ENCODE measurements at regions not wholly inside any gene's neighbourhood (a gene's known extent, or its start where the extent isn't known, plus 50 kb on each side); places are given as distances from the start of the nearest gene placed in this dataset.

DNA sequence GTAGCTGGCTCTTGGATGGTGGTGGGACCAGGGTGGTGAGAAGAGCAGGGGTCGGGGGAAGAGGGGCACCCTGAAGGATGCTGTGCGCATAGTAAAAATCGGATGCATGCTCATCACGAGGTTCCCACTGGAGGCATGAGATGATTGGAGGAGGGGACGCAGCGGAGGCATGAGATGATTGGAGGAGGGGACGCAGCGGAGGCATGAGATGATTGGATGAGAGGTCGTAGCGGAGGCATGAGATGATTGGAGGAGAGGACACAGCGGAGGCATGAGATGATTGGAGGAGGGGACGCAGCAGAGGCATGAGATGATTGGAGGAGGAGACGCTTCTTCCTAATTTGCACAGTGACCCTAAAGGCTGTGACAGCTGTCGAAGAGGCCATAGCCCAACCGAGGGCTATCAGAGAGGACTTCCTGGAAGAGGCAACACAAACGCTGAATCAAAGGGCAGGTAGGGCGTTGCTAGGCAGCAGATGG is 106.7 kb downstream of the ADRA2C start:
- FAIRE-seq (no peak), ATAC-seq (no peak; the same call in 2 of the 3 replicates), DNase-seq (ENCODE audit: extremely low read depth in 1 of 4, low spot score in 3 of 4) (no peak)
- intact Hi-C loops (cut with micrococcal nuclease) (no loop called here), in situ Hi-C loops (cut with MboI) (no loop called here)
- no peak overlapping the region for H2AFZ ChIP-seq (ENCODE audit: low read depth, low read length)
- TF ChIP-seq GTF2F1 (IDR thresholded peaks at IDR 0.05; ENCODE audit: low read depth, low read length) = no peak
- TF ChIP-seq NRF1 (conservative IDR thresholded peaks at IDR 0.05 in 1 of 2, IDR thresholded peaks at IDR 0.05 in 1 of 2) = no peak
- TF ChIP-seq, protein P1, sequence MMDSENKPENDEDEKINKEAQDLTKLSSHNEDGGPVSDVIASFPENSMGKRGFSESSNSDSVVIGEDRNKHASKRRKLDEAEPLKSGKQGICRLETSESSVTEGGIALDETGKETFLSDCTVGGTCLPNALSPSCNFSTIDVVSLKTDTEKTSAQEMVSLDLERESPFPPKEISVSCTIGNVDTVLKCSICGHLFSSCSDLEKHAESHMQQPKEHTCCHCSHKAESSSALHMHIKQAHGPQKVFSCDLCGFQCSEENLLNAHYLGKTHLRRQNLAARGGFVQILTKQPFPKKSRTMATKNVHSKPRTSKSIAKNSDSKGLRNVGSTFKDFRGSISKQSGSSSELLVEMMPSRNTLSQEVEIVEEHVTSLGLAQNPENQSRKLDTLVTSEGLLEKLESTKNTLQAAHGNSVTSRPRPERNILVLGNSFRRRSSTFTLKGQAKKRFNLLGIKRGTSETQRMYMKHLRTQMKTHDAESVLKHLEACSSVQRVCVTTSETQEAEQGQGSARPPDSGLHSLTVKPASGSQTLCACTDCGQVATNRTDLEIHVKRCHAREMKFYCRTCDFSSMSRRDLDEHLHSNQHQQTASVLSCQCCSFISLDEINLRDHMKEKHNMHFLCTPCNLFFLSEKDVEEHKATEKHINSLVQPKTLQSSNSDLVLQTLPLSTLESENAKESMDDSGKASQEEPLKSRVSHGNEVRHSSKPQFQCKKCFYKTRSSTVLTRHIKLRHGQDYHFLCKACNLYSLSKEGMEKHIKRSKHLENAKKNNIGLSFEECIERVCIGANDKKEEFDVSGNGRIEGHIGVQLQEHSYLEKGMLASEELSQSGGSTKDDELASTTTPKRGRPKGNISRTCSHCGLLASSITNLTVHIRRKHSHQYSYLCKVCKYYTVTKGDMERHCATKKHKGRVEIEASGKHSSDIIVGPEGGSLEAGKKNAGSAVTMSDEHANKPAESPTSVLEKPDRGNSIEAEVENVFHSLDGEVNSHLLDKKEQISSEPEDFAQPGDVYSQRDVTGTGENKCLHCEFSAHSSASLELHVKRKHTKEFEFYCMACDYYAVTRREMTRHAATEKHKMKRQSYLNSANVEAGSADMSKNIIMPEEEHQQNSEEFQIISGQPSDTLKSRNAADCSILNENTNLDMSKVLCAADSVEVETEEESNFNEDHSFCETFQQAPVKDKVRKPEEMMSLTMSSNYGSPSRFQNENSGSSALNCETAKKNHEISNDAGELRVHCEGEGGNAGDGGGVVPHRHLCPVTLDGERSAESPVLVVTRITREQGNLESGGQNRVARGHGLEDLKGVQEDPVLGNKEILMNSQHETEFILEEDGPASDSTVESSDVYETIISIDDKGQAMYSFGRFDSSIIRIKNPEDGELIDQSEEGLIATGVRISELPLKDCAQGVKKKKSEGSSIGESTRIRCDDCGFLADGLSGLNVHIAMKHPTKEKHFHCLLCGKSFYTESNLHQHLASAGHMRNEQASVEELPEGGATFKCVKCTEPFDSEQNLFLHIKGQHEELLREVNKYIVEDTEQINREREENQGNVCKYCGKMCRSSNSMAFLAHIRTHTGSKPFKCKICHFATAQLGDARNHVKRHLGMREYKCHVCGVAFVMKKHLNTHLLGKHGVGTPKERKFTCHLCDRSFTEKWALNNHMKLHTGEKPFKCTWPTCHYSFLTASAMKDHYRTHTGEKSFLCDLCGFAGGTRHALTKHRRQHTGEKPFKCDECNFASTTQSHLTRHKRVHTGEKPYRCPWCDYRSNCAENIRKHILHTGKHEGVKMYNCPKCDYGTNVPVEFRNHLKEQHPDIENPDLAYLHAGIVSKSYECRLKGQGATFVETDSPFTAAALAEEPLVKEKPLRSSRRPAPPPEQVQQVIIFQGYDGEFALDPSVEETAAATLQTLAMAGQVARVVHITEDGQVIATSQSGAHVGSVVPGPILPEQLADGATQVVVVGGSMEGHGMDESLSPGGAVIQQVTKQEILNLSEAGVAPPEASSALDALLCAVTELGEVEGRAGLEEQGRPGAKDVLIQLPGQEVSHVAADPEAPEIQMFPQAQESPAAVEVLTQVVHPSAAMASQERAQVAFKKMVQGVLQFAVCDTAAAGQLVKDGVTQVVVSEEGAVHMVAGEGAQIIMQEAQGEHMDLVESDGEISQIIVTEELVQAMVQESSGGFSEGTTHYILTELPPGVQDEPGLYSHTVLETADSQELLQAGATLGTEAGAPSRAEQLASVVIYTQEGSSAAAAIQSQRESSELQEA (IDR thresholded peaks at IDR 0.05; ENCODE audit: low read depth) = no peak
- no peak for TF ChIP-seq HEY1 (CRISPR knock-in tag; IDR thresholded peaks at IDR 0.05; ENCODE audit: borderline replicate concordance)
- no peak for TF ChIP-seq ZC3H8 (IDR thresholded peaks at IDR 0.05)
- no peak for TF ChIP-seq TFAM (CRISPR knock-in tag; conservative IDR thresholded peaks at IDR 0.05)
- TF ChIP-seq, protein P2, sequence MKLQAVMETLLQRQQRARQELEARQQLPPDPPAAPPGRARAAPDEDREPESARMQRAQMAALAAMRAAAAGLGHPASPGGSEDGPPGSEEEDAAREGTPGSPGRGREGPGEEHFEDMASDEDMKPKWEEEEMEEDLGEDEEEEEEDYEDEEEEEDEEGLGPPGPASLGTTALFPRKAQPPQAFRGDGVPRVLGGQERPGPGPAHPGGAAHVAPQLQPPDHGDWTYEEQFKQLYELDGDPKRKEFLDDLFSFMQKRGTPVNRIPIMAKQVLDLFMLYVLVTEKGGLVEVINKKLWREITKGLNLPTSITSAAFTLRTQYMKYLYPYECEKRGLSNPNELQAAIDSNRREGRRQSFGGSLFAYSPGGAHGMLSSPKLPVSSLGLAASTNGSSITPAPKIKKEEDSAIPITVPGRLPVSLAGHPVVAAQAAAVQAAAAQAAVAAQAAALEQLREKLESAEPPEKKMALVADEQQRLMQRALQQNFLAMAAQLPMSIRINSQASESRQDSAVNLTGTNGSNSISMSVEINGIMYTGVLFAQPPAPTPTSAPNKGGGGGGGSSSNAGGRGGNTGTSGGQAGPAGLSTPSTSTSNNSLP (IDR thresholded peaks at IDR 0.05; ENCODE audit: borderline replicate concordance, low read depth, low read length) = no peak
- peak; percentile 85 for TF ChIP-seq ZFP36 (IDR thresholded peaks at IDR 0.05; ENCODE audit: low read depth, low read length, partially characterized antibody)
- no peak for TF ChIP-seq POLR2H (tag; IDR thresholded peaks at IDR 0.05; ENCODE audit: low read depth)
- H3K27ac ChIP-seq (ENCODE audit: extremely low read depth, low read depth, low read length) = no peak overlapping the region
- H3K9me3 ChIP-seq (replicated peaks; ENCODE audit: control insufficient read depth, insufficient read depth, low read depth, low read length) = no peaks in the 10 kb centered on the region
- no peak overlapping the region for H3K4me3 ChIP-seq
- no peaks in the 10 kb centered on the region for H3K79me2 ChIP-seq (ENCODE audit: control insufficient read depth, insufficient read depth, low read length)
- no peak overlapping the region for H3K9ac ChIP-seq (ENCODE audit: insufficient read depth in 1 of 2, low read depth in 2 of 2, low read length in 2 of 2)
- no peaks in the 10 kb centered on the region for H3K9me1 ChIP-seq (ENCODE audit: control insufficient read depth, insufficient read depth, low read length)
- WGBS (ENCODE audit: insufficient coverage, low coverage, missing lambda C conversion rate) = 28% methylated on average over 17 of the region's 17 CpGs
- peaks cover 0 to 47% of the 10 kb centered on the region in 2 experiments; a peak in 2 of 5 replicates for H3K27me3 ChIP-seq (ENCODE audit: control insufficient read depth in 2 of 2, insufficient read depth in 2 of 2, low read length in 2 of 2)
- H4K20me1 ChIP-seq (replicated peaks; ENCODE audit: control insufficient read depth, insufficient read depth, low read length) = 0 out of 2 replicates have a peak, but pooled peaks cover 2% of the 10 kb centered on the region
- CTCF ChIA-PET (ENCODE audit: low intra/inter-chr PET ratio) = no interaction called here
- H3K4me2 ChIP-seq (ENCODE audit: insufficient read depth, low read length) = no peak overlapping the region
- POLR2A ChIA-PET = no interaction called here
- H3K36me3 ChIP-seq (ENCODE audit: control insufficient read depth, insufficient read depth, low read length) = no peaks in the 10 kb centered on the region
- H3K4me1 ChIP-seq (replicated peaks in 1 of 2; ENCODE audit: control insufficient read depth in 2 of 2, insufficient read depth in 2 of 2, low read length in 2 of 2) = peaks cover 0 to 15% of the 10 kb centered on the region in 2 experiments; a peak in 2 of 5 replicates
- no TSS peak for BruUV-seq (replicated peaks)

All from K562 (cell line).